MM.1S (cell line): ENCODE measurements at regions not wholly inside any gene's neighbourhood (a gene's known extent, or its start where the extent isn't known, plus 50 kb on each side); places are given as distances from the start of the nearest gene placed in this dataset.

Source experiments
- DNase-seq: peaks from one replicate; pipeline ENCODE4 v3.0.0-alpha.2; 2015
- H2AFZ ChIP-seq: fragments of 300-600 bp; sonication (generic); 2 replicates; pipeline ENCODE4 v1.6.0; 2016; ENCODE audit warnings: antibody characterized with exemption, low read length
- H3F3A ChIP-seq: fragments of 300-600 bp; sonication (generic); 2 replicates; pipeline ENCODE4 v1.6.1; 2016; ENCODE audit warnings: mild to moderate bottlenecking, antibody characterized with exemption, low read length, moderate library complexity, mixed read lengths; ENCODE audit not compliant: insufficient read depth
- H3K27ac ChIP-seq: fragments of 300-600 bp; sonication (generic); 2 replicates; pipeline ENCODE4 v1.5.1; 2016; ENCODE audit warnings: mild to moderate bottlenecking, low read length
- H3K27me3 ChIP-seq: fragments of 300-600 bp; sonication (generic); replicated peaks from 2 replicates; pipeline ENCODE4 v1.6.0; 2016; ENCODE audit warnings: low read length; ENCODE audit not compliant: insufficient read depth
- H3K36me3 ChIP-seq: fragments of 300-600 bp; sonication (generic); replicated peaks from 2 replicates; pipeline ENCODE4 v1.6.1; 2016; ENCODE audit warnings: mild to moderate bottlenecking, low read length, mixed read lengths; ENCODE audit not compliant: insufficient read depth
- H3K4me1 ChIP-seq: fragments of 300-600 bp; sonication (generic); 2 replicates; pipeline ENCODE4 v1.6.1; 2016; ENCODE audit warnings: low read length, mixed read lengths
- H3K4me2 ChIP-seq: fragments of 300-600 bp; sonication (generic); 2 replicates; pipeline ENCODE4 v1.6.0; 2016; ENCODE audit warnings: low read depth, low read length
- H3K4me3 ChIP-seq: fragments of 300-600 bp; sonication (generic); 2 replicates; pipeline ENCODE4 v1.5.1; 2016; ENCODE audit warnings: low read length, mixed read lengths
- H3K79me2 ChIP-seq: fragments of 300-600 bp; sonication (generic); 2 replicates; pipeline ENCODE4 v1.6.1; 2016; ENCODE audit warnings: mixed run types, low read length, mixed read lengths
- H3K9ac ChIP-seq: fragments of 300-600 bp; sonication (generic); 2 replicates; pipeline ENCODE4 v1.6.1; 2016; ENCODE audit warnings: low read length, mixed read lengths
- H3K9me2 ChIP-seq: fragments of 300-600 bp; sonication (generic); replicated peaks from 2 replicates; pipeline ENCODE4 v1.6.1; 2016; ENCODE audit warnings: mild to moderate bottlenecking, low read length, mixed read lengths; ENCODE audit not compliant: insufficient read depth
- H3K9me3 ChIP-seq: fragments of 300-600 bp; sonication (generic); replicated peaks from 2 replicates; pipeline ENCODE4 v1.6.1; 2016; ENCODE audit warnings: mild to moderate bottlenecking, low read length, mixed read lengths; ENCODE audit not compliant: insufficient read depth
- H4K20me1 ChIP-seq: fragments of 300-600 bp; sonication (generic); 2 replicates; pipeline ENCODE4 v1.6.1; 2016; ENCODE audit warnings: mild to moderate bottlenecking, low read length, moderate library complexity, mixed read lengths; ENCODE audit not compliant: insufficient read depth
- CTCF ChIP-seq: fragments of 300-600 bp; sonication (generic); IDR thresholded peaks from 2 replicates; pipeline ENCODE4 v1.5.1; 2016; ENCODE audit warnings: antibody characterized with exemption, low read length, mixed read lengths
- EZH2 ChIP-seq: fragments of 300-600 bp; sonication (generic); optimal IDR thresholded peaks from 2 replicates; pipeline ENCODE3; 2017; ENCODE audit warnings: low read depth, mild to moderate bottlenecking, antibody characterized with exemption, low read length, mixed read lengths
- EZH2phosphoT487 ChIP-seq: fragments of 300-600 bp; sonication (generic); IDR thresholded peaks from 2 replicates; pipeline ENCODE4 v1.6.1; 2018; ENCODE audit warnings: antibody characterized with exemption, low read length

- Histone ChIP-seq H3K27ac (no peak overlapping the region), H3K79me2 (no peaks in the 10 kb centered on the region), H2AFZ (no peak overlapping the region), H3K9ac (no peak overlapping the region), H3K36me3 (no peaks in the 10 kb centered on the region), H4K20me1 (no peaks in the 10 kb centered on the region), H3K9me3 (no peaks in the 10 kb centered on the region), H3K27me3 (no peaks in the 10 kb centered on the region), H3F3A (no peaks in the 10 kb centered on the region), H3K9me2 (no peaks in the 10 kb centered on the region), H3K4me2 (no peak overlapping the region), H3K4me3 (no peak overlapping the region), H3K4me1 (no peaks in the 10 kb centered on the region)
- DNase-seq, result no peak
- TF ChIP-seq EZH2phosphoT487 (no peak), EZH2 (no peak), CTCF (no peak)
These were observed 137.2 kb upstream of the TRHDE start for GRCh38 chr12:72135021-72135301.

GRCh38 chr12:72136792-72137191, 135.4 kb upstream of the TRHDE start:
- H3K9ac ChIP-seq, result no peak overlapping the region
- TF ChIP-seq CTCF (no peak), EZH2phosphoT487 (no peak), EZH2 (no peak)
- no peak overlapping the region for H3K4me3 ChIP-seq
- H3K9me3 ChIP-seq, result no peaks in the 10 kb centered on the region
- no peaks in the 10 kb centered on the region for H4K20me1 ChIP-seq
- H2AFZ ChIP-seq, result no peak overlapping the region
- DNase-seq, result no peak
- no peaks in the 10 kb centered on the region for H3K36me3 ChIP-seq
- no peak overlapping the region for H3K4me2 ChIP-seq
- H3K27me3 ChIP-seq, result no peaks in the 10 kb centered on the region
- peaks cover 3% of the 10 kb centered on the region; the same call in 1 of the 2 replicates for H3K4me1 ChIP-seq
- no peaks in the 10 kb centered on the region for H3K79me2 ChIP-seq
- no peak overlapping the region for H3K27ac ChIP-seq
- H3K9me2 ChIP-seq, result no peaks in the 10 kb centered on the region
- no peaks in the 10 kb centered on the region for H3F3A ChIP-seq

DNA sequence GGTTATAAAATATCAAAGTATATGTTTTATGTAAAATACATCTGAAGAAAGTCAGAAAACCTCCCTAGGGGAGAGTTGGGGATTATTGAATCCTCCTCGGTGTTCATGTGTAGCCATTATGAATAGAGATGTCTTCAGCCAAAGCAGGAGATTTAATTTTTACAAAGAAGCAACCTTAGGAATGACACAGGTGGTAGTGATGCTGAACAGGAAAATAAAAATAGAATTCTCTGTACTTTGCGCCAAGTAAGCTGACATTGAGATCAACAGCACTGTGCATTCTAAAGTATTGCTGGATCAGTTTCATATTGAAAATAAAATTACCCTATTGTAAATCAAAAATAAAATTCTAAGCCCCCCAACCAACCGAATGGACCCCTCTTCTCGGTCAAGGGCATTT, 132.8 kb upstream of the TRHDE start:
- TF ChIP-seq CTCF (no peak), EZH2phosphoT487 (no peak), EZH2 (no peak)
- Histone ChIP-seq H3K27me3 (no peaks in the 10 kb centered on the region), H3K79me2 (no peaks in the 10 kb centered on the region), H4K20me1 (no peaks in the 10 kb centered on the region), H3K4me3 (no peak overlapping the region), H3K27ac (no peak overlapping the region), H3K9ac (no peak overlapping the region), H3K9me3 (no peaks in the 10 kb centered on the region), H3K4me2 (no peak overlapping the region), H3F3A (no peaks in the 10 kb centered on the region), H3K9me2 (no peaks in the 10 kb centered on the region), H3K36me3 (no peaks in the 10 kb centered on the region), H3K4me1 (peaks cover 3% of the 10 kb centered on the region; the same call in 1 of the 2 replicates), H2AFZ (no peak overlapping the region)
- DNase-seq, result no peak
